ENCODE measurements at regions not wholly inside any gene's neighbourhood (a gene's known extent, or its start where the extent isn't known, plus 50 kb on each side); places are given as distances from the start of the nearest gene placed in this dataset.
A peak's percentile ranks its signal among the peaks of the same experiment; 100 is the strongest.

GRCh38 chr2:212911011-212911410, 240.4 kb downstream of the IKZF2 start:
- no peaks in the 10 kb centered on the region for H3K36me3 ChIP-seq (ENCODE audit: insufficient read depth, low read length)
- DNase-seq (ENCODE audit: insufficient read length, low spot score, missing footprints), result no peak
- peak overlapping the region; percentile 61 for H2AFZ ChIP-seq (ENCODE audit: low read length)
- H3K79me2 ChIP-seq (ENCODE audit: insufficient read depth, low read length), result no peaks in the 10 kb centered on the region
- H3K27me3 ChIP-seq (ENCODE audit: insufficient read depth, low read length), result no peaks in the 10 kb centered on the region
- H3K27ac ChIP-seq (ENCODE audit: low read depth, low read length), result no peak overlapping the region
- peaks cover 27% of the 10 kb centered on the region for H3K4me1 ChIP-seq (ENCODE audit: insufficient read depth, low read length)
- H3K4me3 ChIP-seq (ENCODE audit: insufficient read depth, low read length), result no peak overlapping the region
- no peak overlapping the region for H3K4me2 ChIP-seq (ENCODE audit: insufficient read depth, low read length)
- no peak for TF ChIP-seq CTCF (IDR thresholded peaks at IDR 0.05; ENCODE audit: extremely low read depth, low read depth, low read length)
- no peaks in the 10 kb centered on the region for H3K9me3 ChIP-seq (ENCODE audit: low read depth, low read length)
- no peaks in the 10 kb centered on the region for H4K20me1 ChIP-seq (ENCODE audit: insufficient read depth, low read length)

GRCh38 chr2:212908682-212909435, 242.6 kb downstream of the IKZF2 start:
- Histone ChIP-seq H3K79me2 (ENCODE audit: insufficient read depth, low read length) (no peaks in the 10 kb centered on the region), H3K4me3 (ENCODE audit: insufficient read depth, low read length) (no peak overlapping the region), H3K4me1 (ENCODE audit: insufficient read depth, low read length) (peaks cover 22% of the 10 kb centered on the region), H3K9me3 (ENCODE audit: low read depth, low read length) (no peaks in the 10 kb centered on the region), H3K27me3 (ENCODE audit: insufficient read depth, low read length) (no peaks in the 10 kb centered on the region), H3K36me3 (ENCODE audit: insufficient read depth, low read length) (no peaks in the 10 kb centered on the region), H3K27ac (ENCODE audit: low read depth, low read length) (no peak overlapping the region), H4K20me1 (ENCODE audit: insufficient read depth, low read length) (no peaks in the 10 kb centered on the region), H2AFZ (ENCODE audit: low read length) (no peak overlapping the region), H3K4me2 (ENCODE audit: insufficient read depth, low read length) (no peak overlapping the region)
- no peak for DNase-seq (ENCODE audit: insufficient read length, low spot score, missing footprints)
- TF ChIP-seq CTCF (IDR thresholded peaks at IDR 0.05; ENCODE audit: extremely low read depth, low read depth, low read length), result no peak

GRCh38 chr2:212908031-212908430, 243.4 kb downstream of the IKZF2 start:
- no peak overlapping the region for H3K4me2 ChIP-seq (ENCODE audit: insufficient read depth, low read length)
- H3K4me1 ChIP-seq (ENCODE audit: insufficient read depth, low read length), result peaks cover 18% of the 10 kb centered on the region
- H3K4me3 ChIP-seq (ENCODE audit: insufficient read depth, low read length), result no peak overlapping the region
- DNase-seq (ENCODE audit: insufficient read length, low spot score, missing footprints), result no peak
- H3K36me3 ChIP-seq (ENCODE audit: insufficient read depth, low read length), result no peaks in the 10 kb centered on the region
- no peaks in the 10 kb centered on the region for H3K27me3 ChIP-seq (ENCODE audit: insufficient read depth, low read length)
- no peaks in the 10 kb centered on the region for H3K79me2 ChIP-seq (ENCODE audit: insufficient read depth, low read length)
- no peak overlapping the region for H2AFZ ChIP-seq (ENCODE audit: low read length)
- no peak overlapping the region for H3K27ac ChIP-seq (ENCODE audit: low read depth, low read length)
- H3K9me3 ChIP-seq (ENCODE audit: low read depth, low read length), result no peaks in the 10 kb centered on the region
- no peaks in the 10 kb centered on the region for H4K20me1 ChIP-seq (ENCODE audit: insufficient read depth, low read length)
- TF ChIP-seq CTCF (IDR thresholded peaks at IDR 0.05; ENCODE audit: extremely low read depth, low read depth, low read length), result no peak

- Histone ChIP-seq H2AFZ (ENCODE audit: low read length) (no peak overlapping the region), H3K4me2 (ENCODE audit: insufficient read depth, low read length) (no peak overlapping the region), H3K4me3 (ENCODE audit: insufficient read depth, low read length) (no peak overlapping the region), H3K79me2 (ENCODE audit: insufficient read depth, low read length) (no peaks in the 10 kb centered on the region), H3K36me3 (ENCODE audit: insufficient read depth, low read length) (no peaks in the 10 kb centered on the region), H3K9me3 (ENCODE audit: low read depth, low read length) (no peaks in the 10 kb centered on the region), H3K27ac (ENCODE audit: low read depth, low read length) (no peak overlapping the region), H3K4me1 (ENCODE audit: insufficient read depth, low read length) (peaks cover 4% of the 10 kb centered on the region), H3K27me3 (ENCODE audit: insufficient read depth, low read length) (no peaks in the 10 kb centered on the region), H4K20me1 (ENCODE audit: insufficient read depth, low read length) (no peaks in the 10 kb centered on the region)
- TF ChIP-seq CTCF (IDR thresholded peaks at IDR 0.05; ENCODE audit: extremely low read depth, low read depth, low read length), result no peak
- DNase-seq (ENCODE audit: insufficient read length, low spot score, missing footprints), result no peak
Measured at GRCh38 chr2:212906620-212907019, 244.8 kb downstream of the IKZF2 start.

Measured in osteoblast (primary cell).